Activated naive CD4-positive, alpha-beta T cell treated with anti-CD3 and anti-CD28 coated beads, Interleukin-2, amount 10 ng/mL, durations not matched to agents 7 days and 5 days (primary cell): ENCODE measurements at regions not wholly inside any gene's neighbourhood (a gene's known extent, or its start where the extent isn't known, plus 50 kb on each side); places are given as distances from the start of the nearest gene placed in this dataset.
"Not testable (repeated sequence)": the region's sequence is repeated elsewhere in the genome, so short reads cannot be mapped to it uniquely, and the experiment has no call there.

Source experiments
- CTCF ChIA-PET: fragments of 350-600 bp; sonication (Branson Sonifier 250); formaldehyde crosslinking; loops from one replicate; lab custom pipeline; 2021; ENCODE audit warnings: antibody characterized with exemption; lab: Charles Lee
- DNase-seq: peaks from one replicate; pipeline ENCODE4 v3.0.0-alpha.2; 2020
- H3K27ac Mint-ChIP-seq: one replicate; pipeline ENCODE4 v1.8.0; 2021; ENCODE audit warnings: mild to moderate bottlenecking, moderate library complexity, mixed read lengths
- H3K27me3 Mint-ChIP-seq: one replicate; pipeline ENCODE4 v1.8.0; 2021; ENCODE audit warnings: mild to moderate bottlenecking, mixed read lengths
- H3K36me3 Mint-ChIP-seq: one replicate; pipeline ENCODE4 v1.8.0; 2021; ENCODE audit warnings: mixed read lengths
- H3K4me1 Mint-ChIP-seq: one replicate; pipeline ENCODE4 v1.8.0; 2021; ENCODE audit warnings: mixed read lengths
- H3K4me3 Mint-ChIP-seq: one replicate; pipeline ENCODE4 v1.8.0; 2021; ENCODE audit warnings: mild to moderate bottlenecking, moderate library complexity, mixed read lengths
- H3K9me3 Mint-ChIP-seq: one replicate; pipeline ENCODE4 v1.8.0; 2021; ENCODE audit warnings: mixed read lengths

GRCh38 chr18:24616653-24617052 is 156.2 kb downstream of the HRH4 start:
- no peaks in the 10 kb centered on the region for H3K36me3 Mint-ChIP-seq
- CTCF ChIA-PET = no interaction called here
- no peaks in the 10 kb centered on the region for H3K9me3 Mint-ChIP-seq
- H3K4me1 Mint-ChIP-seq = no peaks in the 10 kb centered on the region
- no peak for DNase-seq
- peaks cover 8% of the 10 kb centered on the region for H3K27me3 Mint-ChIP-seq
- H3K4me3 Mint-ChIP-seq = no peak overlapping the region
- H3K27ac Mint-ChIP-seq = no peak overlapping the region

GRCh38 chr18:24624421-24624820 is 164.0 kb downstream of the HRH4 start:
- H3K27ac Mint-ChIP-seq, H3K4me3 Mint-ChIP-seq, H3K9me3 Mint-ChIP-seq, DNase-seq, H3K4me1 Mint-ChIP-seq, H3K27me3 Mint-ChIP-seq, H3K36me3 Mint-ChIP-seq, CTCF ChIA-PET: not testable (repeated sequence)

- Mint-ChIP-seq H3K27ac (no peak overlapping the region), H3K36me3 (no peaks in the 10 kb centered on the region), H3K4me3 (no peak overlapping the region), H3K4me1 (no peaks in the 10 kb centered on the region), H3K27me3 (peaks cover 14% of the 10 kb centered on the region), H3K9me3 (no peaks in the 10 kb centered on the region)
- CTCF ChIA-PET = no interaction called here
- DNase-seq = no peak
Measured at GRCh38 chr18:24627644-24628315, 167.3 kb downstream of the HRH4 start.

GRCh38 chr18:24628326-24628725 is 167.9 kb downstream of the HRH4 start:
- no peak for DNase-seq
- no peaks in the 10 kb centered on the region for H3K4me1 Mint-ChIP-seq
- no peaks in the 10 kb centered on the region for H3K36me3 Mint-ChIP-seq
- CTCF ChIA-PET = interaction anchor here (0.5 kb wide), 1 partner anchor 44 kb away, joined by 3 read pairs; no protein-coding TSS in a partner anchor
- no peaks in the 10 kb centered on the region for H3K9me3 Mint-ChIP-seq
- peaks cover 14% of the 10 kb centered on the region for H3K27me3 Mint-ChIP-seq
- no peak overlapping the region for H3K4me3 Mint-ChIP-seq
- H3K27ac Mint-ChIP-seq = no peak overlapping the region

GRCh38 chr18:24629921-24630320 is 169.5 kb downstream of the HRH4 start:
- CTCF ChIA-PET = no interaction called here
- Mint-ChIP-seq H3K36me3 (no peaks in the 10 kb centered on the region), H3K9me3 (no peaks in the 10 kb centered on the region)

GRCh38 chr18:24630346-24630880 is 170.0 kb downstream of the HRH4 start:
- no peak for DNase-seq
- Mint-ChIP-seq H3K36me3 (no peaks in the 10 kb centered on the region), H3K27ac (no peak overlapping the region), H3K9me3 (no peaks in the 10 kb centered on the region), H3K4me3 (no peak overlapping the region), H3K27me3 (peaks cover 14% of the 10 kb centered on the region), H3K4me1 (no peaks in the 10 kb centered on the region)
- CTCF ChIA-PET = no interaction called here

More at GRCh38 chr18:24629921-24630320, 169.5 kb downstream of the HRH4 start:
- Mint-ChIP-seq H3K4me1 (no peaks in the 10 kb centered on the region), H3K27me3 (peaks cover 14% of the 10 kb centered on the region), H3K27ac (no peak overlapping the region), H3K4me3 (no peak overlapping the region)
- no peak for DNase-seq

- H3K36me3 Mint-ChIP-seq = no peaks in the 10 kb centered on the region
- peaks cover 14% of the 10 kb centered on the region for H3K27me3 Mint-ChIP-seq
- no peak overlapping the region for H3K4me3 Mint-ChIP-seq
- CTCF ChIA-PET = no interaction called here
- H3K4me1 Mint-ChIP-seq = no peaks in the 10 kb centered on the region
- H3K9me3 Mint-ChIP-seq = no peaks in the 10 kb centered on the region
- no peak for DNase-seq
- no peak overlapping the region for H3K27ac Mint-ChIP-seq
Measured at GRCh38 chr18:24631243-24632025, 171.0 kb downstream of the HRH4 start.

- Mint-ChIP-seq H3K27ac (no peak overlapping the region), H3K9me3 (no peaks in the 10 kb centered on the region), H3K4me3 (no peak overlapping the region), H3K4me1 (no peaks in the 10 kb centered on the region), H3K36me3 (no peaks in the 10 kb centered on the region), H3K27me3 (peaks cover 17% of the 10 kb centered on the region)
- DNase-seq = no peak
- CTCF ChIA-PET = no interaction called here
Measured at GRCh38 chr18:24632158-24632988, 171.9 kb downstream of the HRH4 start.

- no peaks in the 10 kb centered on the region for H3K9me3 Mint-ChIP-seq
- no peaks in the 10 kb centered on the region for H3K36me3 Mint-ChIP-seq
- CTCF ChIA-PET = no interaction called here
- no peak for DNase-seq
- H3K4me1 Mint-ChIP-seq = no peaks in the 10 kb centered on the region
- no peak overlapping the region for H3K4me3 Mint-ChIP-seq
- H3K27me3 Mint-ChIP-seq = peaks cover 17% of the 10 kb centered on the region
- no peak overlapping the region for H3K27ac Mint-ChIP-seq
Measured at GRCh38 chr18:24633121-24633520, 172.7 kb downstream of the HRH4 start.

- Mint-ChIP-seq H3K27me3 (peaks cover 7% of the 10 kb centered on the region), H3K9me3 (no peaks in the 10 kb centered on the region), H3K27ac (no peak overlapping the region), H3K4me3 (no peak overlapping the region), H3K4me1 (no peaks in the 10 kb centered on the region), H3K36me3 (no peaks in the 10 kb centered on the region)
- DNase-seq = no peak
- CTCF ChIA-PET = no interaction called here
Measured at GRCh38 chr18:24649571-24649970, 189.1 kb downstream of the HRH4 start.

- no peaks in the 10 kb centered on the region for H3K9me3 Mint-ChIP-seq
- CTCF ChIA-PET = no interaction called here
Measured at GRCh38 chr18:24651434-24651833, 191.0 kb downstream of the HRH4 start.

GRCh38 chr18:24656050-24656449 is 195.6 kb downstream of the HRH4 start:
- peaks cover 18% of the 10 kb centered on the region for H3K4me1 Mint-ChIP-seq
- H3K9me3 Mint-ChIP-seq = no peaks in the 10 kb centered on the region
- CTCF ChIA-PET = interaction anchor here (1.2 kb wide), 1 partner anchor 296 kb away, joined by 3 read pairs; no protein-coding TSS in a partner anchor

More at GRCh38 chr18:24651434-24651833, 191.0 kb downstream of the HRH4 start:
- H3K27ac Mint-ChIP-seq = no peak overlapping the region
- no peaks in the 10 kb centered on the region for H3K4me1 Mint-ChIP-seq
- H3K27me3 Mint-ChIP-seq = peaks cover 7% of the 10 kb centered on the region
- DNase-seq = no peak
- no peaks in the 10 kb centered on the region for H3K36me3 Mint-ChIP-seq
- H3K4me3 Mint-ChIP-seq = no peak overlapping the region

GRCh38 chr18:24656551-24657443 is 196.4 kb downstream of the HRH4 start:
- CTCF ChIA-PET = interaction anchor here (1.2 kb wide), 1 partner anchor 297 kb away, joined by 3 read pairs; no protein-coding TSS in a partner anchor
- DNase-seq = no peak
- Mint-ChIP-seq H3K27ac (no peak overlapping the region), H3K27me3 (peaks cover 20% of the 10 kb centered on the region), H3K9me3 (no peaks in the 10 kb centered on the region), H3K4me1 (peaks cover 21% of the 10 kb centered on the region), H3K36me3 (no peaks in the 10 kb centered on the region), H3K4me3 (no peak overlapping the region)

More at GRCh38 chr18:24656050-24656449, 195.6 kb downstream of the HRH4 start:
- peaks cover 20% of the 10 kb centered on the region for H3K27me3 Mint-ChIP-seq
- no peak for DNase-seq
- no peak overlapping the region for H3K27ac Mint-ChIP-seq
- H3K4me3 Mint-ChIP-seq = no peak overlapping the region
- no peaks in the 10 kb centered on the region for H3K36me3 Mint-ChIP-seq
